ENCODE measurements at regions not wholly inside any gene's neighbourhood (a gene's known extent, or its start where the extent isn't known, plus 50 kb on each side); places are given as distances from the start of the nearest gene placed in this dataset.

DNA sequence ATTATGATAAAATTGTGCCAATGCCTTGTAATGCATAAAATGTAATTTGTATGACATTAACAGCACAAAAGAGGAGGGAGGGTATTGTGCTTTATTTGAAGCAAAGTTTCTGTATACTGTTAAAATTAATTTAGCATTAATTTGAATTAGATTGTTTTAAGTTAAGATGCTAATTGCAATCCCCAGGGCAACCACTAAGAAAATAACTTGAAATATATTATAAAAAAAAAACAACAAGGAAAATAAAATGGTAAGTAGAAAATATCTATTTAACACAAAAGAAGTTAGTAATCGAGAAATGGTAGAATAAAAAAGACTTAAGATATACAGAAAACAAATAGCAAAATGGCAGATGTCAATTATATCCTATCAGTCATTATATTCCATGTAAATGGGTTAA is 131.4 kb upstream of the KAZN start:
- no peak for DNase-seq (ENCODE audit: low read depth)
- TF ChIP-seq, protein P1, sequence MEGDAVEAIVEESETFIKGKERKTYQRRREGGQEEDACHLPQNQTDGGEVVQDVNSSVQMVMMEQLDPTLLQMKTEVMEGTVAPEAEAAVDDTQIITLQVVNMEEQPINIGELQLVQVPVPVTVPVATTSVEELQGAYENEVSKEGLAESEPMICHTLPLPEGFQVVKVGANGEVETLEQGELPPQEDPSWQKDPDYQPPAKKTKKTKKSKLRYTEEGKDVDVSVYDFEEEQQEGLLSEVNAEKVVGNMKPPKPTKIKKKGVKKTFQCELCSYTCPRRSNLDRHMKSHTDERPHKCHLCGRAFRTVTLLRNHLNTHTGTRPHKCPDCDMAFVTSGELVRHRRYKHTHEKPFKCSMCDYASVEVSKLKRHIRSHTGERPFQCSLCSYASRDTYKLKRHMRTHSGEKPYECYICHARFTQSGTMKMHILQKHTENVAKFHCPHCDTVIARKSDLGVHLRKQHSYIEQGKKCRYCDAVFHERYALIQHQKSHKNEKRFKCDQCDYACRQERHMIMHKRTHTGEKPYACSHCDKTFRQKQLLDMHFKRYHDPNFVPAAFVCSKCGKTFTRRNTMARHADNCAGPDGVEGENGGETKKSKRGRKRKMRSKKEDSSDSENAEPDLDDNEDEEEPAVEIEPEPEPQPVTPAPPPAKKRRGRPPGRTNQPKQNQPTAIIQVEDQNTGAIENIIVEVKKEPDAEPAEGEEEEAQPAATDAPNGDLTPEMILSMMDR (IDR thresholded peaks at IDR 0.05; ENCODE audit: low read depth, low read length, missing control alignments), result no peak
- in situ Hi-C loops (cut with HindIII; ENCODE audit: low sequenced_read_pairs), result no loop called here
- H3K4me3 ChIP-seq (ENCODE audit: low read depth, low read length), result no peak overlapping the region

DNA sequence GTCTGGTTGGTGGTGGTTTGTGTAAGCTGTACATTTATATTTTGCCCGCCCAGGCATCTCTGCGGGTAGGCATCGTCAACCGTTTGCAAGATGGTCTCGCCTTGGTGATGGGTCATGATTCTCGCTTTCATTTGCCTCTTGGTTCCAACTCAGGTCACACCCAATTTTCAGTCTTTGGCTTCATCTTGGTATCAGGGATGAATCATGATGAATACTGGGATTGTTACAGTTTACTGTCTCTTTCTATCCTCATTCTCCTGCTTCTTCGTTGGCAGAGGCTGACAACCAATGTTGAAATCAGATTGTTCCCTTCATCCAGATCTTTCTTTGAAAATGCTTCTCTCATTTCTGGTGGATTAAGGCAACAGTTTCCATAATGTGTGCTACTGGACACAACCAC is 129.7 kb upstream of the KAZN start:
- in situ Hi-C loops (cut with HindIII; ENCODE audit: low sequenced_read_pairs), result no loop called here
- TF ChIP-seq, protein P1 (IDR thresholded peaks at IDR 0.05; ENCODE audit: low read depth, low read length, missing control alignments), result no peak
- no peak overlapping the region for H3K4me3 ChIP-seq (ENCODE audit: low read depth, low read length)
- DNase-seq (ENCODE audit: low read depth), result no peak

DNA sequence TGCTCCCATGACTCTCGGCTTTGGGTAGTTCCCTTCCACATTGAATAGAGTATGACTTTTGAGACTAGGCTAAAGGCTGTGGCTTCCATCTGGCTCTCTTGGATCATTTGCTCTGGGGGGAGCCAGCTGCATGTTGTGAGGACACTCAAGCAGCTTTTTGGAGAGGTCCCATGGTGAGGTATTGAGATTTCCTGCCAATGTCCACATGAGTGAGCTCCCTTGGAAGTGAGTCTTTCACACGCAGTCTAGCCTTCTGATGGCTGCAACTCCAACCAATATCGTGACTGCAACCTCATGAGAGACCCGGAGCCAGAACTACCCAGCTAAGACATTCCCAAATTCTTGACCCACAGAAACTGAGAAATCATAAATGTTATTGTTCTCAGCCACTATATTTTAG is 127.7 kb upstream of the KAZN start:
- in situ Hi-C loops (cut with HindIII; ENCODE audit: low sequenced_read_pairs), result no loop called here
- H3K4me3 ChIP-seq (ENCODE audit: low read depth, low read length), result no peak overlapping the region
- TF ChIP-seq, protein P1 (IDR thresholded peaks at IDR 0.05; ENCODE audit: low read depth, low read length, missing control alignments), result no peak
- DNase-seq (ENCODE audit: low read depth), result no peak

DNA sequence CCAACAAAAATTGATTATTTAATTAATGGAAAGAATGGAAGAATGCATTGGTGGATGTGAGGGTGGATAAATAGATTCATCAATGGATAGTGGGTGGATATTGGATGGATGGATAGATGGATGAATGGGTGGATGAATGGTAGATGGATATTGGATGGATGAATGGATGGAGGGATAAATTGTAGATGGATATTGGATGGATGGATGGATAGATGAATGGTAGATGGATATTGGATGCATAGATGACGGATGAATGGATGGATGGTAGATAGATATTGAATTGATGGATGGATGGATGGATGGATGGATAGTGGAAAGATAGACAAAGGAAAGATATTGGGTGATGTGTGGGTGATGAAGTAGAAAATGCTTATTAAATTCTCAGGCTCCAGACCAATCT is 123.6 kb upstream of the KAZN start:
- TF ChIP-seq, protein P1 (IDR thresholded peaks at IDR 0.05; ENCODE audit: low read depth, low read length, missing control alignments), result no peak
- no peak overlapping the region for H3K4me3 ChIP-seq (ENCODE audit: low read depth, low read length)
- DNase-seq (ENCODE audit: low read depth), result no peak
- in situ Hi-C loops (cut with HindIII; ENCODE audit: low sequenced_read_pairs), result no loop called here

DNA sequence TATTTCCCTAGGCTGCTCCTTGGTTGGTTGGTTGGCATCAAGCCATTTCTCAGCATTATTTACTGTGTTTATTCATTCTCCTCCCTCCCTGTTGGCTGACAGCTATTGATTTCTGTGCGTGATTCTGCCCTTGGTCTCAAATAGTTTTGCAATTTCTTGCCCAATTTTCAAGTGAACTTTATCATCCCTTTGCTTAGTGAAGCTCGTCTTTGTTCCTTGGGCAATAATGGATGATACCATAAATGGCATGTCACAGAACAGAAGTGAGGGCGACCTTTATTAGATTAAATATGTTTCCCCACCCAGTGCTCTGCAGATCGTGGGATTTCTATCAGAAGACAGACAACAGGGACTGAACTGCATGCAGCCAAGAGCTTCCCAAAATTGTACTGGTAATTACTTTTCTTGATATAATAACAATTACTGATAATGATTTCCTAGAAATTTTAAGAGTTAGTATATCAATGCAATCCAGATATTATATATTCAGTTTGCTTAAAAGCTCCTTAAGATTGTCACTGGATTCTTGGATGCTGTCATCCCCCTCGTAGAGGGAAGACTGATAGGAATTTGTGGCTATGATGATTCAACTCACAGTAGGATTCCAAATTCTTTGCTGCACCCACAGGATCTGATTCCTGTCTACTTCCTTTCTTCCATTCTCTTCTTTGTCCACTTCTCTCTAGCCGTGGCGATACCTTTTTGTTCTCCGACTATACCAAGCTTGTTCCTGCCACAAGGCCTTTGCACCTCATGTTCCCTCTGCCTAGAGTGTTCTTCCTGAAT is 122.1 kb upstream of the KAZN start:
- TF ChIP-seq, protein P1 (IDR thresholded peaks at IDR 0.05; ENCODE audit: low read depth, low read length, missing control alignments), result no peak
- H3K4me3 ChIP-seq (ENCODE audit: low read depth, low read length), result no peak overlapping the region
- in situ Hi-C loops (cut with HindIII; ENCODE audit: low sequenced_read_pairs), result no loop called here
- peak; percentile 46 for DNase-seq (ENCODE audit: low read depth)

DNA sequence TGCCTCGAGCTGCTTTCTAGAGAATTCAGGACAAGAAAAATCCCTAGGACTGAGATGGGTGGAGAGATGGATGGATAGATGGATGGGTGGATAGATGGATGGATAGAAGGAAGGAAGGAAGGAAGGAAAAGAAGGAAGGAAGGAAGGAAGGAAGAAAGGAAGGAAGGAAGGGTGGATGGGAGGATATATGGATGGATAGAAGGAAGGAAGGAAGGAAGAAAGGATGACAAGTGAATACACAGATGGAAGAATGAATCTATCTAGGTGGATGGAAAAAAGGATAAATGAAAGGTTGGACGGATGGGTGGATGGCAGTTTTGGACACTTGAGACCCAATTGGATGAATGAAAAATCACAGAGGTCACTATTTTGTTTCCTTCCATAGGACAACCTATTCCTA is 120.4 kb upstream of the KAZN start:
- no peak for DNase-seq (ENCODE audit: low read depth)
- no peak overlapping the region for H3K4me3 ChIP-seq (ENCODE audit: low read depth, low read length)
- in situ Hi-C loops (cut with HindIII; ENCODE audit: low sequenced_read_pairs), result no loop called here
- TF ChIP-seq, protein P1 (IDR thresholded peaks at IDR 0.05; ENCODE audit: low read depth, low read length, missing control alignments), result no peak
